Vagina (tissue), 2 donors: ENCODE measurements at regions not wholly inside any gene's neighbourhood (a gene's known extent, or its start where the extent isn't known, plus 50 kb on each side); places are given as distances from the start of the nearest gene placed in this dataset.

Source experiments
- POLR2A ChIP-seq, 2 donors: fragments of 450-650 bp; IDR thresholded peaks; one replicate each; pipeline ENCODE4 v1.6.1; 2017; ENCODE audit warnings: antibody characterized with exemption in 2 of 2, mild to moderate bottlenecking in 2 of 2, moderate library complexity in 2 of 2
- POLR2AphosphoS5 ChIP-seq, 2 donors: sonication (generic); formaldehyde crosslinking; IDR thresholded peaks; one replicate each; pipeline ENCODE4 v1.9.0; 2017; ENCODE audit warnings: antibody characterized with exemption in 2 of 2, mild to moderate bottlenecking in 2 of 2, low read depth in 1 of 2; ENCODE audit not compliant: insufficient read depth in 1 of 2
- TF ChIP-seq, protein P1 (sequence below), 3 experiments: fragments of 450-650 bp in 2 of 3; fragments of 200-600 bp in 1 of 3; sonication (generic) in 1 of 3; IDR thresholded peaks; one replicate each; pipeline ENCODE4 v1.5.1; 2017 to 2019; ENCODE audit warnings: antibody characterized with exemption in 3 of 3, mild to moderate bottlenecking in 2 of 3, moderate library complexity in 2 of 3

DNA sequence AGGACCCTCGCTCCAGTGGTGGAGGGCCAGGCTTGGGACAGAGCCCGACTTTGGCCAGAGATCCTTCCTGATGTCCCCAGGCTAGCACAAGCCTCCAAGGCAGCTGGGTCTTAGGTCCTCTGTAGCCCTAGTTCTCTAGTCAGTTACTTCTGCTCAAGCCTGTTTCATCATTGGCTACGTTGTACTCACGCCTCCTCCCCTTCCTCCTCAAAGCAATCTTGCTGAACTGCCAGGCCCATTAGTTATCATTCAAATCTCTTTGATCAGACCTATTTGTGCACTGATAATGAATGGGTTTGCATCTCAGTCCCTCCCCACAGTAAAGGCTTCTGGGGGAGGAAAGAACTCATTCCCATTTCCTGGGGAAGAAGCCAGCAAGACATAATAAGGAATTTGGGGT, 256.8 kb downstream of the NFATC2 start:
- no peak for TF ChIP-seq POLR2A (IDR thresholded peaks at IDR 0.05)
- no peak for TF ChIP-seq POLR2AphosphoS5 (IDR thresholded peaks at IDR 0.05; ENCODE audit: insufficient read depth in 1 of 2, low read depth in 1 of 2)
- TF ChIP-seq, protein P1, sequence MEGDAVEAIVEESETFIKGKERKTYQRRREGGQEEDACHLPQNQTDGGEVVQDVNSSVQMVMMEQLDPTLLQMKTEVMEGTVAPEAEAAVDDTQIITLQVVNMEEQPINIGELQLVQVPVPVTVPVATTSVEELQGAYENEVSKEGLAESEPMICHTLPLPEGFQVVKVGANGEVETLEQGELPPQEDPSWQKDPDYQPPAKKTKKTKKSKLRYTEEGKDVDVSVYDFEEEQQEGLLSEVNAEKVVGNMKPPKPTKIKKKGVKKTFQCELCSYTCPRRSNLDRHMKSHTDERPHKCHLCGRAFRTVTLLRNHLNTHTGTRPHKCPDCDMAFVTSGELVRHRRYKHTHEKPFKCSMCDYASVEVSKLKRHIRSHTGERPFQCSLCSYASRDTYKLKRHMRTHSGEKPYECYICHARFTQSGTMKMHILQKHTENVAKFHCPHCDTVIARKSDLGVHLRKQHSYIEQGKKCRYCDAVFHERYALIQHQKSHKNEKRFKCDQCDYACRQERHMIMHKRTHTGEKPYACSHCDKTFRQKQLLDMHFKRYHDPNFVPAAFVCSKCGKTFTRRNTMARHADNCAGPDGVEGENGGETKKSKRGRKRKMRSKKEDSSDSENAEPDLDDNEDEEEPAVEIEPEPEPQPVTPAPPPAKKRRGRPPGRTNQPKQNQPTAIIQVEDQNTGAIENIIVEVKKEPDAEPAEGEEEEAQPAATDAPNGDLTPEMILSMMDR (IDR thresholded peaks at IDR 0.05): no peak
